GM19351 (cell line): ENCODE measurements at regions not wholly inside any gene's neighbourhood (a gene's known extent, or its start where the extent isn't known, plus 50 kb on each side); places are given as distances from the start of the nearest gene placed in this dataset.
"Not testable (repeated sequence)": the region's sequence is repeated elsewhere in the genome, so short reads cannot be mapped to it uniquely, and the experiment has no call there.

Source experiments
- ATAC-seq: cut with Tn5 transposase; IDR thresholded peaks from one replicate; pipeline ENCODE4 v1.9.1; 2021; ENCODE audit warnings: mild to moderate bottlenecking, moderate library complexity; ENCODE audit not compliant: unreplicated experiment

- no peak for ATAC-seq
These were observed 276.8 kb downstream of the PYDC2 start for GRCh38 chr3:191737742-191738141.

GRCh38 chr3:191740712-191741111, 279.7 kb downstream of the PYDC2 start:
- no peak for ATAC-seq

GRCh38 chr3:191741847-191742350, 280.9 kb downstream of the PYDC2 start:
- not testable (repeated sequence) for ATAC-seq

- ATAC-seq, result no peak
These were observed 282.3 kb downstream of the PYDC2 start for GRCh38 chr3:191743283-191743682.

- ATAC-seq, result no peak
These were observed 289.7 kb downstream of the PYDC2 start for GRCh38 chr3:191750618-191751017.

GRCh38 chr3:191753196-191753595, 292.2 kb downstream of the PYDC2 start:
- ATAC-seq, result no peak

- no peak for ATAC-seq
These were observed 300.9 kb downstream of the PYDC2 start for GRCh38 chr3:191761906-191762305.

GRCh38 chr3:191762323-191762960, 301.5 kb downstream of the PYDC2 start:
- ATAC-seq, result no peak

GRCh38 chr3:191768421-191768820, 307.5 kb downstream of the PYDC2 start:
- peak; percentile 47 for ATAC-seq

GRCh38 chr3:191770541-191770940, 309.6 kb downstream of the PYDC2 start:
- no peak for ATAC-seq

- no peak for ATAC-seq
These were observed 313.5 kb downstream of the PYDC2 start for GRCh38 chr3:191774485-191774884.

GRCh38 chr3:191775451-191776233, 314.7 kb downstream of the PYDC2 start:
- ATAC-seq, result no peak

- ATAC-seq, result no peak
These were observed 320.1 kb downstream of the PYDC2 start for GRCh38 chr3:191781044-191781443.

GRCh38 chr3:191783024-191783423, 322.1 kb downstream of the PYDC2 start:
- no peak for ATAC-seq

- ATAC-seq, result no peak
These were observed 330.0 kb downstream of the PYDC2 start for GRCh38 chr3:191790934-191791333.

GRCh38 chr3:191792580-191792979, 331.6 kb downstream of the PYDC2 start:
- ATAC-seq, result no peak

- no peak for ATAC-seq
These were observed 334.2 kb downstream of the PYDC2 start for GRCh38 chr3:191795196-191795595.

GRCh38 chr3:191797271-191797670, 336.3 kb downstream of the PYDC2 start:
- ATAC-seq, result no peak

GRCh38 chr3:191802671-191803070, 341.7 kb downstream of the PYDC2 start:
- no peak for ATAC-seq

GRCh38 chr3:191804935-191805334, 344.0 kb downstream of the PYDC2 start:
- no peak for ATAC-seq

- no peak for ATAC-seq
These were observed 347.1 kb downstream of the PYDC2 start for GRCh38 chr3:191808073-191808472.

- ATAC-seq, result no peak
These were observed 348.5 kb downstream of the PYDC2 start for GRCh38 chr3:191809326-191809949.
